Activated CD4-positive, alpha-beta memory T cell treated with anti-CD3 and anti-CD28 coated beads for 36 hours (primary cell): ENCODE measurements at regions not wholly inside any gene's neighbourhood (a gene's known extent, or its start where the extent isn't known, plus 50 kb on each side); places are given as distances from the start of the nearest gene placed in this dataset.

Experiments used
- CTCF ChIA-PET: fragments of 350-600 bp; sonication (Branson Sonifier 250); formaldehyde crosslinking; loops from one replicate; lab custom pipeline; 2021; ENCODE audit warnings: antibody characterized with exemption, inconsistent platforms; lab: Charles Lee
- POLR2A ChIA-PET: fragments of 350-600 bp; sonication (Branson Sonifier 250); formaldehyde crosslinking; loops from one replicate; lab custom pipeline; 2021; ENCODE audit warnings: antibody characterized with exemption; lab: Charles Lee
- DNase-seq: peaks from one replicate; pipeline ENCODE4 v3.0.0-alpha.2; 2020
- H3K27ac Mint-ChIP-seq: one replicate; pipeline ENCODE4 v1.8.0; 2021; ENCODE audit warnings: mixed read lengths
- H3K27me3 Mint-ChIP-seq: one replicate; pipeline ENCODE4 v1.8.0; 2021; ENCODE audit warnings: mixed read lengths
- H3K36me3 Mint-ChIP-seq: one replicate; pipeline ENCODE4 v1.8.0; 2021; ENCODE audit warnings: mixed read lengths
- H3K4me1 Mint-ChIP-seq: one replicate; pipeline ENCODE4 v1.8.0; 2021; ENCODE audit warnings: low read depth, mixed read lengths
- H3K4me3 Mint-ChIP-seq: one replicate; pipeline ENCODE4 v1.8.0; 2021; ENCODE audit warnings: mild to moderate bottlenecking, mixed read lengths
- H3K9me3 Mint-ChIP-seq: one replicate; pipeline ENCODE4 v1.8.0; 2021; ENCODE audit warnings: mixed read lengths
- intact Hi-C: fragments of 100-400 bp; cut with micrococcal nuclease; formaldehyde crosslinking; loops from one replicate; pipeline ENCODE4 v1.15.1; 2023

DNA sequence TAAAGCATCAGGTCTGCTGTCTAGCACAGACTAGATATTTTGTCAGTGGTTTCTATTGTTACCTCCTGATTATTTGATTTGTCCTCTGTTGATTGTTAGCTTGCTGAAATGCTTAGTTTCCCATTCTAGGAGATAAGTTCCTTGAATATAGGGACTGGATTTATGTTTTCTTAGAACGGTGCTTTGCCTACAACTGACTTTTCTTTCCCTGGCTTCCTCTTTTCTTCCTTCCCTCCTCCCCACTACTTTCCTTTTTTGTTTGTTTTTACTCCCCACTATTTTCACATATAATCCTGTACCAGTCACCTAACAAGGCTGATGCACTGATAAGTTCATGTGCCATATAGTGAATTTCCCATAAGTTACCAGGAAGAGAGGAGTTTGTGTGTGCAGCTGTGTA is 58.5 kb upstream of the METAP2 start:
- POLR2A ChIA-PET = no interaction called here
- intact Hi-C loops = no loop called here
- Mint-ChIP-seq H3K4me3 (no peak overlapping the region), H3K27ac (no peak overlapping the region), H3K9me3 (no peaks in the 10 kb centered on the region), H3K36me3 (no peaks in the 10 kb centered on the region), H3K4me1 (no peaks in the 10 kb centered on the region), H3K27me3 (no peaks in the 10 kb centered on the region)
- CTCF ChIA-PET = no interaction called here
- no peak for DNase-seq

- intact Hi-C loops = no loop called here
- no peak overlapping the region for H3K4me3 Mint-ChIP-seq
- no peak for DNase-seq
- ChIA-PET POLR2A (no interaction called here), CTCF (no interaction called here)
- no peaks in the 10 kb centered on the region for H3K27me3 Mint-ChIP-seq
- no peak overlapping the region for H3K27ac Mint-ChIP-seq
- no peaks in the 10 kb centered on the region for H3K36me3 Mint-ChIP-seq
- H3K4me1 Mint-ChIP-seq = no peaks in the 10 kb centered on the region
- no peaks in the 10 kb centered on the region for H3K9me3 Mint-ChIP-seq
Measured at GRCh38 chr12:95416111-95416636, 57.8 kb upstream of the METAP2 start.

GRCh38 chr12:95417372-95417771 is 56.6 kb upstream of the METAP2 start:
- CTCF ChIA-PET = no interaction called here

GRCh38 chr12:95418142-95418541 is 55.8 kb upstream of the METAP2 start:
- H3K27me3 Mint-ChIP-seq = no peaks in the 10 kb centered on the region
- H3K9me3 Mint-ChIP-seq = no peaks in the 10 kb centered on the region
- no peak overlapping the region for H3K4me3 Mint-ChIP-seq
- ChIA-PET CTCF (no interaction called here), POLR2A (no interaction called here)
- H3K4me1 Mint-ChIP-seq = no peaks in the 10 kb centered on the region
- intact Hi-C loops = no loop called here
- H3K36me3 Mint-ChIP-seq = no peaks in the 10 kb centered on the region
- H3K27ac Mint-ChIP-seq = no peak overlapping the region
- DNase-seq = no peak

More at GRCh38 chr12:95417372-95417771, 56.6 kb upstream of the METAP2 start:
- Mint-ChIP-seq H3K36me3 (no peaks in the 10 kb centered on the region), H3K4me1 (no peaks in the 10 kb centered on the region), H3K27me3 (no peaks in the 10 kb centered on the region), H3K4me3 (no peak overlapping the region), H3K27ac (no peak overlapping the region), H3K9me3 (no peaks in the 10 kb centered on the region)
- intact Hi-C loops = no loop called here
- no peak for DNase-seq
- POLR2A ChIA-PET = no interaction called here
